ENCODE measurements at regions not wholly inside any gene's neighbourhood (a gene's known extent, or its start where the extent isn't known, plus 50 kb on each side); places are given as distances from the start of the nearest gene placed in this dataset.

DNA sequence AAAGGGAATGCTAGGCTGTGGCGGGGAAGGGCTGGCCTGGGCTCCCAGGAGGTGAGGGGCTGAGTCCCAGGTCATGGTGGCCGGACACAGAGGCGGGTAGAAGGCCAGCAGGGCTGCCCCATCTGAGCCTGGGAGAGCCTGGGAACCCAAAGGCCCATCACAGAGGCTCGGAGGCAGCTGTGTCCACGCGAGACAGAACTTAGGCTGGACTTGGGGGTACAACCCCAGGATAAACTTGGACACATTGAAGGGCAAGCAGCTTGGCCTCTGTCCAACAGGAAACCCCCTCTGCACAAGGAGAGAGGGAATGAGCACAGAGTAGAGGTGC, 95.9 kb downstream of the ZFP36L2 start:
- POLR2A ChIA-PET = interaction anchor here (0.6 to 1.9 kb wide), 8 partner anchors 37 to 98 kb away, joined by 3 to 8 read pairs (median 4); partner anchors contain the start of gene ZFP36L2

DNA sequence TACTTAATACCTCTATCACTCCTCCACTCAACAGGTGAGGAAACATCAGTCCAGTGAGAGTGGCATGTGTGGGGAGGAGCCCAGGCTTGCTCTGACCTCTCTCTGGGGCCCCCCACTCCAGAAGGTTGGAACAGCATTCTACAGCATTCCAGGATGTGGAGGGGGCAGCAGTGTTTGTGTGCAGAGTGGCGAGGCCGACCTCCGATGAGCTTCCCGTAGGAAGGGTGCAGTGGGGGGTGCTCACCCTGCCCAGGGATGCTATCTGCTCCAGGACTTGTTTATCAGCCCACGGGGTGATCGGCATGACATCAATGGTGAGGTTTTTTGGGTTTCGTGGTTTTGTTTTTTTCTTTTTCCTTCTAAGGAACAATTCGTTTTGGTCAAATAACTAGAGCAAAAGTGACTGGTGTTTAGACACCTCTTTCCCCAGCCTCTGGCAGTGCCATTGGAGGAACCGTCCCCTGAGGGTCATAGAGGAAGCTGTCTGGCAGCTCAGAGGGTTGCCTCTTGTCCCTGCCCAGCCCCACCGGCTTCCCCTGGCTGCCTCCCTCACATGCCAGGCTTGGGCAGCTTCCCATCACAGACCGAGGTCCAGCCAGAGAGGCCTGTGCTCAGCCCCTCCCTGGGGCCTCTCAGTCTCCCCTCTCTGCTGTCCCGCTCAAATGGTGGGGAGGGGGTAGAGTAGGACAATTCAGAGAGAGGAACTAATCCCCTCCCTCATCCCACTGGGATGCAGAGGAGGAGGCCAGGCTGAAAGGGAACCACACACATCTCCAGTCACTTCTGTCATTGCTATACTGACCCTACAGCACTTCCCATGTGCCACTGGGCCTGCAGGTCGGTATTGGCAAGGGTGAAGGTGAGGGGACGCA, 96.5 kb downstream of the ZFP36L2 start:
- ChIA-PET POLR2A (interaction anchor here (0.7 to 1.9 kb wide), 4 partner anchors 45 to 97 kb away, joined by 3 to 8 read pairs (median 4); partner anchors contain the start of gene ZFP36L2), CTCF (interaction anchor here (0.6 to 16.9 kb wide), 11 partner anchors 10 to 411 kb away, joined by 3 to 239 read pairs (median 4); partner anchors contain the start of gene ZFP36L2)
- peaks cover 75% of the 10 kb centered on the region for H3K4me1 Mint-ChIP-seq
- ATAC-seq = no peak
- peaks cover 9% of the 10 kb centered on the region for H3K36me3 Mint-ChIP-seq (ENCODE audit: low read depth)
- H3K9me3 Mint-ChIP-seq (ENCODE audit: low read depth) = no peaks in the 10 kb centered on the region
- no peaks in the 10 kb centered on the region for H3K27me3 Mint-ChIP-seq
- intact Hi-C loops (cut with DNase I, micrococcal nuclease) = loop anchor here (2.0 to 10.0 kb wide), 11 partner anchors 153 to 467 kb away; partner anchors contain the start of gene THADA (in 2 of the 2)
- peak; percentile 44 for DNase-seq
- H3K4me3 Mint-ChIP-seq = no peak overlapping the region
- peak overlapping the region; percentile 78 for H3K27ac Mint-ChIP-seq

More for the DNA sequence above, 95.9 kb downstream of the ZFP36L2 start:
- DNase-seq = no peak
- Mint-ChIP-seq H3K27ac (peak overlapping the region; percentile 49), H3K36me3 (ENCODE audit: low read depth) (peaks cover 9% of the 10 kb centered on the region), H3K4me3 (no peak overlapping the region), H3K4me1 (peaks cover 80% of the 10 kb centered on the region), H3K27me3 (no peaks in the 10 kb centered on the region), H3K9me3 (ENCODE audit: low read depth) (no peaks in the 10 kb centered on the region)
- CTCF ChIA-PET = interaction anchor here (1.6 to 16.9 kb wide), 5 partner anchors 19 to 98 kb away, joined by 4 to 239 read pairs (median 6); partner anchors contain the start of gene ZFP36L2
- no peak for ATAC-seq
- intact Hi-C loops (cut with DNase I, micrococcal nuclease) = loop anchor here (2.0 to 10.0 kb wide), 9 partner anchors 162 to 467 kb away; partner anchors contain the start of gene THADA (in 2 of the 2)

DNA sequence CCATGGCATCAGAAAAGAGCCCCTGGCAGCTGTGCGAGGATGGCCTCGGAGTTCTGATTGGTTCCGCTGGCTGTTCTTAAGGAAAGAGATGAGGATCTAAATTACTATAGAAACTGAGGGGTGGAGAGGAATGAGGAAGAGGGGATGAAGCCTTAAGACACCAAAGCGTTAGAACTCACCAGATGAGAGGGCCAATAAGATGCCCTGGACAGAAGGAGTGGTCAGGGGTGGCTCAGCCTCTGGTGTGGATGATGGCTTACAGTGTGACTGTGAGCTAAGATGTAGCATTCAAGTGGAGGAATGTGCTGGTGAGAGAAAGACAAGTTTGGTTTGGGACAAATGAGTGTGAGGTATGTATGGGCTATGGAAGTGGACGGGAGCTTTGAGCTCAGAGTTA, 97.8 kb downstream of the ZFP36L2 start:
- ATAC-seq (no peak), DNase-seq (no peak)
- Mint-ChIP-seq H3K27ac (peak overlapping the region; percentile 78), H3K36me3 (ENCODE audit: low read depth) (peaks cover 6% of the 10 kb centered on the region), H3K4me3 (no peak overlapping the region), H3K9me3 (ENCODE audit: low read depth) (no peaks in the 10 kb centered on the region), H3K4me1 (peaks cover 72% of the 10 kb centered on the region), H3K27me3 (no peaks in the 10 kb centered on the region)
- ChIA-PET POLR2A (interaction anchor here (0.5 to 1.2 kb wide), 2 partner anchors 98 to 382 kb away, joined by 3 read pairs; partner anchors contain the start of gene ZFP36L2), CTCF (interaction anchor here (0.6 to 16.9 kb wide), 21 partner anchors 11 to 414 kb away, joined by 3 to 239 read pairs (median 3); partner anchors contain the start of gene ZFP36L2)
- intact Hi-C loops (cut with DNase I, micrococcal nuclease) = loop anchor here (5.0 to 10.0 kb wide), 2 partner anchors 151 to 154 kb away; no protein-coding TSS in a partner anchor

DNA sequence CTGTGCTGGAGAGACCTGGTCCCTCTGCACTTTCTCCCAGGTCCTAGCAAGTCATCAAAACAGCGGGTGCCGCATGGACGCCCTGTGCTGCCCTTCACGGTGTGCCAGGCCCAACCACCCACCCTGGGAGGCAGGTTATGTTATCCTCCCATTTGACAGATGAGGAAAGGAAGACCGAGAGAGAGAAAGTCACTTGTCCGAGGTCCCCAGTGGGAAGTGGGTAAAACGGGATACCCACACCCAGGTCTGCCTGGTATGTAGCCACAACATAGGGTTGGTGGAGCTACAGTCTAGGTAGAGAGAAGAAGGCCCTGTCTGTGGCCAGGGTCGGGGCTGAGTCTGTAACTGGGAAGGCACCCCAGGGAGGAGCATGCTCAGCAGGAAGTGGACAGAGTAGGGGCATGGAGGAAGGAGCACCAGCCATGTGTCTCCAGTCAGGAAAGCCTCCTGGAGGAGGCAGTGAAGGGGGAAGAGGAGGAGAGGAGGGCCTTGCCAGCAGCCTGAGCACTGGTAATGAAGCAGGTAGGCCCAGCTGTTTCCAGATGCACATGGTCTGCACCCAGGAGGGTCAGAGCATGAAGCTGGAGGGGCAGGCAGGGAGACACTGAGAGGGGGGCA, 98.4 kb downstream of the ZFP36L2 start:
- POLR2A ChIA-PET = interaction anchor here (0.5 to 1.3 kb wide), 3 partner anchors 98 to 383 kb away, joined by 3 read pairs; partner anchors contain the start of gene ZFP36L2
- ATAC-seq (no peak), DNase-seq (peak; percentile 22)

DNA sequence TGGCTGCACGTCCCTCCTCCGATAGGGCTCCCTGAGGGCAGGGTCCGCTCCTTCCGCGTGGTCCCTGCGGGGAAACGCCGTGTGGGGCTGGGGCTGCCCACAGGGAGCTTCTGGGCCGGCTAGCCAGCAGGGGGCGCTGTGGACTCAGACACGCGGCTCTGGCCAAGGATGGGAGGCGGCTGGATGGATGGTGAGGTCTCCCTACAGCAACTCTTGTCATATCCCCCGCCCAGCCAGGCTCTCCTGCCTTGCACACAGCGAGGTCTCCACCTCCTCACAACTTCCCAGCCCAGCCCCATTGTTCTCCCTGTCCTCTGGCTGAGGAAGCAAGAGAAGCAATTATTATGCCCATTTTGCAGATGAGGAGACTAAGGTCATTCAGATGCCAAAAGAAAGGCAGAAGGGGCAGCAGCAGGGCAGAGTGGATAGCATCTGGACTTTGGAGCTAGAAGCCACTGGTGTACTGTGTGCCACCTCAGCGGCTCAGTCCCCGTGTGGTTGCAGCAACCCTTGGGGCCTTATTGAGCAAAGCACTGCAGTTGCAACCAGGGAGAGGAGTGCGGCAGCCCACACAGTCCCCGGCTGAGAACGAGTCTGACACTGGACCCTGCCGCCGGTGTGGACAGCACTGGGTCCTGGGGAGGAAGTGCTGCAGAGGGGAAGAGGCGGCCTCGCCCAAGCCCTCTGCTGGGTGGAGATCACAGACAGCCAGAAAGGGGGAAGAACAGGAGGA, 99.0 kb downstream of the ZFP36L2 start:
- Mint-ChIP-seq H3K27me3 (no peaks in the 10 kb centered on the region), H3K27ac (peak overlapping the region; percentile 78)
- CTCF ChIA-PET = interaction anchor here (0.6 to 16.9 kb wide), 32 partner anchors 12 to 873 kb away, joined by 3 to 239 read pairs (median 3); partner anchors contain the start of gene ZFP36L2

More for the DNA sequence above, 98.4 kb downstream of the ZFP36L2 start:
- Mint-ChIP-seq H3K27me3 (no peaks in the 10 kb centered on the region), H3K4me1 (peaks cover 67% of the 10 kb centered on the region), H3K4me3 (no peak overlapping the region), H3K9me3 (ENCODE audit: low read depth) (no peaks in the 10 kb centered on the region), H3K27ac (peak overlapping the region; percentile 78), H3K36me3 (ENCODE audit: low read depth) (peaks cover 2% of the 10 kb centered on the region)
- intact Hi-C loops (cut with DNase I, micrococcal nuclease) = loop anchor here (1.0 to 10.0 kb wide), 7 partner anchors 69 to 414 kb away; no protein-coding TSS in a partner anchor
- CTCF ChIA-PET = interaction anchor here (0.6 to 16.9 kb wide), 24 partner anchors 11 to 412 kb away, joined by 3 to 239 read pairs (median 4); partner anchors contain the start of gene ZFP36L2

DNA sequence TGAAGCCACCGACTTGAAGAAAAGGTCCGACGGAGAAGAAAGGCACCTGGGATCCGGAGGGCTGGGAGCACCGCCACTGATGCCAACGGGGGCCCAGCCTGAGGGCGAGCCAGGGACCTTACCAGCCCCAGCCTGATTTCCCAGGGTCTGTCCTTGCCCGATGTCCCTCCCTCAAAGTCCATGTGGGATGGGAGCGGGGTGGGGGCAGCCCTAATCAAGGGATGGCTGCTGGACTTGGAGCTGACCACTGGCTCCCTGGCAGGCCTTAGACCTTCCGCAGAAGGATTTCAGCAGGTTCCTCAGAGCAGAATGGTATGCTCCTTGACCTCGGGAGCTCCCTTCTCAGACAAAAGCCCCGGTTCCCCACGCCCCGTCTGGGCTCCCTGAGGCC, 99.6 kb downstream of the ZFP36L2 start:
- ChIA-PET CTCF (interaction anchor here (0.6 to 16.9 kb wide), 28 partner anchors 13 to 874 kb away, joined by 3 to 239 read pairs (median 4); partner anchors contain the start of gene ZFP36L2), POLR2A (interaction anchor here (1.3 kb wide), 1 partner anchor 100 kb away, joined by 3 read pairs; the partner anchor contains the start of gene ZFP36L2)
- intact Hi-C loops (cut with DNase I, micrococcal nuclease) = loop anchor here (1.0 to 10.0 kb wide), 7 partner anchors 68 to 415 kb away; no protein-coding TSS in a partner anchor
- Mint-ChIP-seq H3K27me3 (no peaks in the 10 kb centered on the region), H3K36me3 (ENCODE audit: low read depth) (no peaks in the 10 kb centered on the region), H3K4me1 (peaks cover 55% of the 10 kb centered on the region), H3K27ac (no peak overlapping the region), H3K9me3 (ENCODE audit: low read depth) (no peaks in the 10 kb centered on the region), H3K4me3 (no peak overlapping the region)
- ATAC-seq (no peak), DNase-seq (no peak)

More for the DNA sequence above, 99.0 kb downstream of the ZFP36L2 start:
- Mint-ChIP-seq H3K4me3 (no peak overlapping the region), H3K4me1 (peaks cover 61% of the 10 kb centered on the region), H3K36me3 (ENCODE audit: low read depth) (no peaks in the 10 kb centered on the region), H3K9me3 (ENCODE audit: low read depth) (no peaks in the 10 kb centered on the region)
- DNase-seq = peak; percentile 95
- ATAC-seq = peak; percentile 50
- POLR2A ChIA-PET = interaction anchor here (1.3 kb wide), 1 partner anchor 100 kb away, joined by 3 read pairs; the partner anchor contains the start of gene ZFP36L2
- intact Hi-C loops (cut with DNase I, micrococcal nuclease) = loop anchor here (1.0 to 10.0 kb wide), 7 partner anchors 69 to 415 kb away; no protein-coding TSS in a partner anchor

DNA sequence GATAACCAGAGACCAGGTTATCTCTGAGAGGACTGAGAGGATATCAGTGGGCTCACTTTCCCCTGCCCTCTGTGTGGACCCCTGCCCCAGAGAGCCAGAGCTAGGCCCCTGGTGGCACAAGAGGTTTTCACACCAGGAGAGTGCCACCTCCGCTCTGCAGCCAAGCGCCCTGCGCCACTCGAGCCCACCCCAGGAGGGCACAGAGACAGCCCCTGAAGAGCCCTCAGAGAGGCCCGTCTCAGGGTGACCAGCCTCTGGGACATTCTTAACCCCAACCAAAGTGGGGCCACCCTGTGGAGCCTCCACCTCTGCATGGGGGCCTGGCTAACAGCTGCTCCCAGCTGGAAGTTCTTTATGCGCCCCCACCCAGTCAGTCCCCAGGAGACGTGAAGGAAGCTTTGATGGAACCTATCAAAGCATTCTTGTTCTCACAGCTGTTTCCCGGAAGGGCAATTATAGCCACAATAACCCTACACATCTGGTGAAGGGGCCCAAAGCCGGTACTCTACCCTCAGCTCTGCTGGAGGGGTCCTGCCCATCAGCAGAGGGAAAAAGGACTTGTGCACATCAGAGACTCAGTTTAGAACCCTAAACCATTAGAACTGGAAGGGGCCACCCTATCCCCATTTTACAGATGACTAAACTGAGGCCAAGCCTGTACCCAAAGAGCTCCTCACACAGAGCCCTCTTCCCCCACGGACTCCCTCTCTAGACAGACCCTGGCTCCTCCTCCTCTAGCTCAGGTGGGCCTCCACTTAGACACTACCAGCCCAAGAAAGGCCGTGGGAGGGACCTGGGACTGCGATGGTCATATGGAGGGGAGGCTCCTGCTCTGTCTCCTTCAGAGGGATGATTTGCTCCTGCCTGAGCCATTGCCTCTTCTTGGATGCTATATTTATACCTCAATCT, 101.1 kb downstream of the ZFP36L2 start:
- Mint-ChIP-seq H3K4me1 (peaks cover 41% of the 10 kb centered on the region), H3K4me3 (no peak overlapping the region), H3K9me3 (ENCODE audit: low read depth) (no peaks in the 10 kb centered on the region), H3K36me3 (ENCODE audit: low read depth) (no peaks in the 10 kb centered on the region), H3K27ac (no peak overlapping the region), H3K27me3 (no peaks in the 10 kb centered on the region)
- DNase-seq (no peak), ATAC-seq (no peak)
- CTCF ChIA-PET = interaction anchor here (0.8 to 16.9 kb wide), 6 partner anchors 9 to 485 kb away, joined by 3 to 239 read pairs (median 4); partner anchors contain the start of gene ZFP36L2
- intact Hi-C loops (cut with DNase I, micrococcal nuclease) = loop anchor here (5.0 to 10.0 kb wide), 2 partner anchors 148 to 151 kb away; no protein-coding TSS in a partner anchor
- POLR2A ChIA-PET = interaction anchor here (0.6 kb wide), 1 partner anchor 34 kb away, joined by 3 read pairs; no protein-coding TSS in a partner anchor

DNA sequence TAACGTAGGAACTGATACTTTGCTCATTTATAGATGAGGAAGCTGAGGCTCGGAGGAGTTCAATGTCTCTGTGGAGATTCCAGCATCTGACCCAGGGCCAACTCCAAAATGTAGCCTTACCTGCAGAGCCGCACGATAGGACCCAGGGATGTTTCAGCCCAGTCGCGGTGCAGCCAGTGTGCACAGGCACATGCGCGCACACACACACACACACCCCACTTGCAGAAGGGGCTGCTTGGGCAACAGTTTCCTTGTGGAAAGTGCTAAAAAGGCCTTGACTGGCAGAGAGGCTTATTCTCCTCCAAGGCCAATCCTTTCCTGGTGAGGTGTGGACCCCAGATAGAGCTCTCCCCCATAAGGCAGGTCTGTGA, 101.7 kb downstream of the ZFP36L2 start:
- no peak overlapping the region for H3K27ac Mint-ChIP-seq
- POLR2A ChIA-PET = no interaction called here

DNA sequence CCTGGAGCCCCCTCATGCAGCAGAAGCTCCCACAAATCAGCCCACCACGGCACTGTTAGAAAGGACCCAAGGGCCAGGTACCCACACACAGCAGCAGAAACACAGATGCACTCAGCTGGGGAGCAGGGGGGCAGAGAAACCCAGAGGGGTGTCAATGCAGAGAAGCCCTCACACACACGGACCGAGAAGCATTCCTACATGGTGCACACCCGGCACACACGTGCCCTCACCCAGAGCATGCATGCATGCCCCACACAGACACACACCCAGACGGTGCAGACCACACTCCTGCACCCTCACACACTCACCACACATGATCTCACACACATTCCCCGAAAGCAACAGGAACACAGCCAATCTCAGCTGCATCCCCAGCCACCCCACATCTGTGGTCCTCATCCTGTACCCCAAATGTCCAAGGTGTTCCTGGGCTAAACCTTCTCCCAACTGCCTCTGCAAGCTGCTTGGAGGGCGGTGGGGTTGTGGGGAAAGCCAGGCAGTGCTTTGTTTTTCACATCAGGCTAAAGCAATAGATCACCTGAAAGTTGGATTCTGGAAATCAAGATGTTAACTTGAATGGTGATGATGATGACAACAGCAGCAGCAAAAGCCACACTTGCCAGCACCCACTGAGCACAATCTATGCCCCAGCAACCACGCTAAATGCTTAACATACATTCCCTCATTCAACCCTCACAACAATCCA, 102.3 kb downstream of the ZFP36L2 start:
- CTCF ChIA-PET = interaction anchor here (0.5 to 16.9 kb wide), 4 partner anchors 16 to 486 kb away, joined by 3 to 239 read pairs (median 4); partner anchors contain the start of gene ZFP36L2
- Mint-ChIP-seq H3K4me3 (no peak overlapping the region), H3K27me3 (no peaks in the 10 kb centered on the region), H3K27ac (no peak overlapping the region), H3K4me1 (peaks cover 29% of the 10 kb centered on the region), H3K9me3 (ENCODE audit: low read depth) (peaks cover 7% of the 10 kb centered on the region), H3K36me3 (ENCODE audit: low read depth) (no peaks in the 10 kb centered on the region)
- no peak for ATAC-seq
- DNase-seq = no peak
- POLR2A ChIA-PET = no interaction called here
- intact Hi-C loops (cut with DNase I, micrococcal nuclease) = loop anchor here in 1 of 2 experiments (10.0 kb wide), 1 partner anchor 149 kb away; no protein-coding TSS in a partner anchor

More for the DNA sequence above, 101.7 kb downstream of the ZFP36L2 start:
- intact Hi-C loops (cut with DNase I, micrococcal nuclease) = loop anchor here (5.0 to 10.0 kb wide), 2 partner anchors 147 to 150 kb away; no protein-coding TSS in a partner anchor
- H3K9me3 Mint-ChIP-seq (ENCODE audit: low read depth) = peaks cover 2% of the 10 kb centered on the region
- H3K4me3 Mint-ChIP-seq = no peak overlapping the region
- H3K4me1 Mint-ChIP-seq = peaks cover 34% of the 10 kb centered on the region
- ATAC-seq = no peak
- DNase-seq = no peak
- CTCF ChIA-PET = interaction anchor here (0.8 to 16.9 kb wide), 5 partner anchors 8 to 486 kb away, joined by 3 to 239 read pairs (median 3); partner anchors contain the start of gene ZFP36L2
- no peaks in the 10 kb centered on the region for H3K36me3 Mint-ChIP-seq (ENCODE audit: low read depth)
- H3K27me3 Mint-ChIP-seq = no peaks in the 10 kb centered on the region

Data from activated CD4-positive, alpha-beta T cell treated with anti-CD3 and anti-CD28 coated beads for 36 hours (primary cell).